ENCODE measurements at regions not wholly inside any gene's neighbourhood (a gene's known extent, or its start where the extent isn't known, plus 50 kb on each side); places are given as distances from the start of the nearest gene placed in this dataset.
"Not testable (repeated sequence)": the region's sequence is repeated elsewhere in the genome, so short reads cannot be mapped to it uniquely, and the experiment has no call there.

DNA sequence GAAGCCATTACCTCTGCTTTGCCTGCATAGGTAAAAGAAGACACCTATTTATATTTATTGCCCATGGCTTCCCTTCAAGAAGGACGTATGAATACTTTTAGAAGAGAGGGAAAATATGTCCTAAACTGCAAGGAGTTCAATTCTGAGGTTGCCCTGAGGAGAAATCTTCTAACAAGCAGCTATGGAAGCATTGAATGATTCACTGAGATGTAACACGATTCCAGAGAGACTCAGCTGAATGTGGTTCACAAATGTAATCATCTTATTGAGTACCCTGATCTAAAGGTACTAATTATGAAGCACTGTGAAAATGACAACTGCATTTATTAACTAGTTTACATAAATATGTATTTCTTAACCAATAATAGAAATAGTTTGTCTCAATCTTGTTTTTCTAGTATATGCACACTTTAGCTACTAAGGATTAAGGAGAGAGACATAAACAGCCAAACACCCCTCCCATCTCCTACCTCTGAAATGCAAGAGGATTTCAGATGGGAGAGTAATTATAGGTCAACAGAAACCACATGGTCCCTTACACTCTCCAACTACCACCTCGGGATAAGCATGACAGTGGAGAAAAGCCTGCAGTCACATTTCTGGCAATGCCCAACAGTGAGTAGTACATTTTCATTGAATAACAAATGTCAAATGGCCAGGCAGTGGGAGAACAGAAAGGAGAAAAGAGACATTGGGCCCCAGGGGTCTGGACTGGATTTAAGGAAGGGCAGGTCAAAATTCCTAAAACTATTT is 506.2 kb upstream of the IL12A start:
- no peak for DNase-seq

DNA sequence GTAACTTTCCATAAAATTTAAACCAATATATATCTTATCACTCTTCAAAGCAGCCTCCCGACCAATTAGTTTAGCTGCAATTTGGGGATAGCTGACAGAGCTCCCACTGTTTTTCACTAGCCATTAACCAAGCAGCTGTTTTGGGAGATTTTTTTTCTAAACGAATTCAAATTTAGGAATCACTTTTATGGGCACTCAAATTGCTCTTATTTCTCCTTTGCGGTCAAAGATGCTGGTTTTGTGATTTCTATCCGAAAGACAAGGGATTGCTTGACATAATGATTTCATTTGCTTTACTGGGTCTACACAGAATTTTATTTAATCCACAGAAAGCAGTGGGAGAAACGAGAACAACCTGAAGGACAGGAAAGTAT is 505.7 kb upstream of the IL12A start:
- DNase-seq = no peak

DNA sequence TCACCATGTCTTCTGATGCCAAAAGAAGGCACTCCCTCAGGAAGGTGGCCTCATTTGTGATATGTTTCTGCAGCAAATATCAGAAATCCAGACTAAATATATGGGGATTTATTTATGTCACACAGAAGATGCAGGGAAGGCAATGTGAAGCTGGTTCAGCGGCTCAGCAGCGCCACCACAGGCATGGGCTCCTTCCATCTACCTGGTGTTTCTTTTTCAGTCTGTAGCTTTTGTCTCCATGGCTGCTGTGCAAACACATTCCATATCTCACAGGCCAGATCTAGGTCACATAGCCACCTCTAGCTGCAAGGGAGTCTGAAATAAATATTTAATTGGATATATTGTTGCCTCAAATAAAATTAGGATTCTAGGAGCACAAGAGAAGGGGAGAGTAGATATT is 502.1 kb upstream of the IL12A start:
- no peak for DNase-seq

DNA sequence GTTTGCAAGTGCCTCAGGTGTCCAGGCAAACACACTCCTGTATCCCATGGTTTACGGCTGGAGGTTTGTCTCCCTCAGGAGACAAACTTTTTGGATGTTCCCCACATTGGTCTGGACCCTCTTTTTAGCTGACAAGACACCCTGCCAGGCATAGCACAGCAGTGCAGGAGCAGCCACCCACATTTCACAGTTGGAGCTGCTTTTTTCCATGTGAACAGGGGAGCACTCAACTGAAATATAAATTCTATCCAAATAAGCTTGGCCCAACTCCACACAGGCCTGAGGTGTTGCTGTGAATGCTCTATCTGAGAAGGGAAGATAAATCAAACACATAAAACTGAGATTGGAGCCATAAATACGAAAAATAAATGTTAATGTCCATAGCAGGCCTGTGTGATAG is 501.3 kb upstream of the IL12A start:
- no peak for DNase-seq

DNA sequence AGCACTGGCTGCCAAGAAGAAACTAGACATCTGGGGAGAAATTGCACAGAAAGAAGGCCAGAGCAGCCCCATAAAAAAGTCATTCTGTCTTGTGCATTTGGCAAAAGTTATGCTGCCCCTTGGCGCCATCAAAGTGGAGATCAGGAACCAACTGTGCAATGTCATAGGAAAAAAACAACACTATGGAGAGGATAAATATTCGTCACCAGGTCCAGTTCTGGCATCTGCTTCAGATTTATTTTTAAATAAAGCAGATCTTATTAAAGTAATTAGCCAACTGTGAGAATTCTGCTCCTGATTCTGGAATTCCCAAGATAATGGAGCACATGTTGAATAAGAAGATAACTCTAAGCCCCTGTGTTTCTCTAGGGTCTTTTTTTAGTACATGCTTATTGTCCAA is 500.0 kb upstream of the IL12A start:
- DNase-seq = no peak

DNA sequence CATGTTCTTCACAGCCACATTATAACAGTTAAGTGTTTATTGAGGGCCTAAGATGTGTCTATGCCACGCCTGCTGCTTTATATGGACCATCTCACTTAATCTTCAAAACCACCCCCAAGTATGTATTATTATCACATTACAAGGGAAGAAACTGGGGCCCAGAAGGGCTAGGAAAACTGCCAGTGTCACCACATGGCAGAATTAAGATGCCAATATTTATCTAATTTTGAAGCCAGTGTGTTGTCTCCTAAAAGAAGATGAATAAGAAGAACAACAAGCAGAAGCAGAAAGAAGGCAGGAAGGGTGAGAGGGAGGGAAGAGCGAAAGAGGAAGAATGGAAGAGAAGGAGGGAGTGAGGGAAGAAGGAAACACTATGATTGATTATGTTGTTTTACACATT is 491.3 kb upstream of the IL12A start:
- no peak for DNase-seq

DNA sequence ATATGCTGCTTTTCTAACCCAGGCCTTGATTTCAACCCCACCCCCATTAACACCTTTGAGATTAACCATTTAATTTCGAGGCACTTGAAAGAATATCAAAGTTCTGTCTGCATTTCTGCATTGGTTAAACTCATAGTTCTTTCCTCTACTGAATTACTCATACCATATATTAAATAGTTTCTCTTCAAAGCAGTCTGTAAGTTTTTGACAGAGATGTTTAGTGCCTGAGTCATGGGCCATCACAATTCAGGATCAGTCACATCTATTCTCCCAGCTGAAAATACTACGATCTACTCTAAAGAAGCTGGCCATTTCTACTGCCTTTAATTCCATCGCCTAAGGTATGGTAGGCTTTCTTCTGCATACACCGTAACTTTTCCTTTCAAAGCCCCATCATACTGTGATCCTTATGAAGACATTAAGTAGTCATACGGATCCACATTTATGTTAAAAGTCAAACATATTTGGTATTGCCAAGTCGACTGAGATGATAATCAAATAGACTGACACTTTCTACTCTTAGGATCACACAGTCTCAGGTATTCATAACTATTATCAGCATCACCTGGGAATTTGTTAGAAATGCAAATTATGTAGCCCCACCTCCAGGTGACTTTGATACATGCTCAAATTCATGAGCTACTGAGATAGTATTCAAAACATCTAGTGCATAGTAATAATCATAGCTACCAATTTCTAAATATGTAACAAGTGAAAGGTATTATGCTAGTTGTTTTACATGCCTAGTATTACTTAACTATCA is 489.4 kb upstream of the IL12A start:
- no peak for DNase-seq

DNA sequence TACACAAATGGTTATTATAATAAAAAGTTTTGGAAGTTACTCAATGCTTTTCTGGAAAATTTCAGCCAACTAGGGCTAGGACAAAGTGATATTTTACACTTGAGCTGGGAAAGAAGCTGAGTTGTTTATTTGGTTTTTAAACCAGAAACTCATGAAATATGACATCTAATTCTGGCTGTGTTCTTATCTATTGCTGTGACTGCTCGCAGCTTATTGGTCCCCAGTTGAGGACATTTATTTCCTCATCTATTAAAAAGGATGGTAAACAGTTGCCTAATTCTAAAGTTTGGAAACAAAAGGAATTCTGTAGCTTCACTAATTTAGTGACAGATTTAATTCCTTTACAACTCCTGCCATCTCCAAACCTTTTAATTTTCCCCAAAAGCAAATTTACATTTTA is 487.6 kb upstream of the IL12A start:
- no peak for DNase-seq

DNA sequence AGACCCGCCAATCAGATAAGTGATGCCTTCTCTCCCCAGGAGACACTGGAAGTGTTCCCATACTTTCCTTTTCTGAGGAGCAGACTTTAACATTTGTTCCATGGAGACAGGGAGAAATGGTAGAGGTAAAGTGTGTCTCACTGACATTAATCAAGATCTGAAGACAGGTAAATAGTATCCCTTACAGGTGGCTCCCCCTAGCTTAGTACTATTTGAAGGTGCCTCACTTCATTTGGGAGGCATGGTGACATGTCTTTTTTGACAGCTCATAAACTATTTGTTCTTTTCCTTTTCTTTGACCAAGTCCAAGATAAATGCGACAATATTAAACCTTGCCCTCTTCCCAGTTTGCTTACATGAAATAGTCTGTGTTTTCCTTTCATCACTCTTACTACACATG is 485.6 kb upstream of the IL12A start:
- no peak for DNase-seq

DNA sequence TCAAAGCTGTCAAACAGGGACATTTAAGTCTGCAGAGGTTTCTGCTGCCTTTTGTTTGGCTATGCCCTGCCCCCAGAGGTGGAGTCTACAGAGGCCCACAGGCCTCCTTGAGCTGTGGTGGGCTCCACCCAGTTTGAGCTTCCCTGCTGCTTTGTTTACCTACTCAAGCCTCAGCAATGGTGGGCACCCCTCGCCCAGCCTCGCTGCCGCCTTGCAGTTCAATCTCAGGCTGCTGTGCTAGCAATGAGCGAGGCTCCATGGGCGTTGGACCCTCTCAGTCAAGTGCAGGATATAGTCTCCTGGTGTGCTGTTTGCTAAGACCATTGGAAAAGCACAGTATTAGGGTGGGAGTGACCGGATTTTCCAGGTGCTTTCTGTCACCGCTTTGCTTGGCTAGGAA is 477.6 kb upstream of the IL12A start:
- not testable (repeated sequence) for DNase-seq

DNA sequence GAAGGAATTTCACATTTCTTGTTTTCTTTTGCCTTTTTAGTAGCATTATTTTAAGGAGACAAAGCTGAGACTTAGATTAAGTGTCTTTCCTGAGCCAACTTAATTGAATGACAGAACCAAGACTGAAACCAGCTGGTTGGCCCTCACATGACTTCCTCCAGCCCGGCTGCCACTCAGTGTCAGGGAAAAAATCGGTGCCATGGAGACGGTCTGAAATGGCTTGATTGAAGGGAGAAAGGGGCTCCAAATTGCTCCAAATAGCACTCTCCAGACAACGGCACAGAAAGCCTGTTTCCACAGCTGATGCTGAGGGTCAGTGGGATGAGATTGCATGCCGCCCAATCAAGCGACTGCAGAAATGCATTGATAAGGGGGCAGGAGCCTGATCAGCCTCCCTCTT is 475.2 kb upstream of the IL12A start:
- DNase-seq = no peak

DNA sequence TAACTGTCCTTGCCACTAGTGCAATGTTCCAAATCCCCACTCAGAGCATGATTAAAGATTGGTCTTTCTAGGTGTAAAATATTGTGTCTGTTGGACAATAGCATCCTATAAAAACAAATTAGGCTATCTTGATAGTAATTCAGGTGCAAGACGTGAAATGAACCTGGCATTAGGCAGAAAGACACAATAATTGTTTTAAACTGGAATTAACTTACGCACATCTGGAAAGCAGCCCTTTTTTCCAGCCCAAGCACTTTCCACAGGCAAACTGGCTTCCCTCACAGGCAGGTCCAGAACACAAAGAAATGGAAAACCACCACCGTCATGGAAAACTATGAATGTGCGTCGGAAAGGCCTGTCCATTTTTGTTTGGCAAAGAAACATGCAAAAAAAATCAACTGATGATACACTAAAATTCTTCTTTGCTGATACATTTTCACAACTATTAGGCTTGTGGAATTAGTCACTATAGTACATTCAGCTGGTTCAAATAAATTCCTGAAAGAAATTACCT is 474.7 kb upstream of the IL12A start:
- no peak for DNase-seq

DNA sequence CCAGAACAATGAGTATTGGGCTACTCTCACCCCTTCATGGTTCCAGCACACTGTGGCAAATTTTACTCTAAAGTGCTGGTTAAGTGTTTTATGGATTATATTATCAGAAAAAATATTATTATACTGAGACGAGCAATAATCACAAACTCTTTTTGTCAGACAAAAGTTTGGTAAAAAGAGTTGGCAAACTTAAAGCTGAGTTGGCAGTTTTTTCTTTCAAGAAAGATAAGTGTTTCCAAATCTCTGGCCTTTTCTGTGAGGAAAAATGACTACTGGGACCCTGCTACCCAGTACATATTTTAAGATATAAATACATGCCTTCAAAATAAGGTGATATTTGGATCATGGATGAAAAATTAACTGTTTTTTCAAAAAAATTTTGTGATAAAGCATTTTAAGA is 471.5 kb upstream of the IL12A start:
- DNase-seq = no peak

DNA sequence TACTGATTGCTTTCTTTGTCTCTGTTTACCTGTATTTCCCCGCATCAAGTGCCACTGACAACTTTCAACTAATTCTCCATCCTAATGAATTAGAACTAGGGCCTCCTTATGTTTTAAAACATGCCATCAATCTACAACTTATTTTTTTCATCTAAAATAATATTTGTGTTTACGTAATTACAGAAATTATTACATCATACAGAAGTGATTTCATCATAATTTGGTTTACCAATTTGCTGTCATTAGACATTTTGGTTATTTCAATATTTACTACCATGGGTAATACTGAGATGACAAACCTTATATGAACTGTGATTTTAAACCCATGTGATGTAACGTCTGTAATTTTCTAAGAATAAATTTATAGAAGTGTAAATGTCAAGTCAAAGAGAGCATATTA is 468.0 kb upstream of the IL12A start:
- DNase-seq = no peak

DNA sequence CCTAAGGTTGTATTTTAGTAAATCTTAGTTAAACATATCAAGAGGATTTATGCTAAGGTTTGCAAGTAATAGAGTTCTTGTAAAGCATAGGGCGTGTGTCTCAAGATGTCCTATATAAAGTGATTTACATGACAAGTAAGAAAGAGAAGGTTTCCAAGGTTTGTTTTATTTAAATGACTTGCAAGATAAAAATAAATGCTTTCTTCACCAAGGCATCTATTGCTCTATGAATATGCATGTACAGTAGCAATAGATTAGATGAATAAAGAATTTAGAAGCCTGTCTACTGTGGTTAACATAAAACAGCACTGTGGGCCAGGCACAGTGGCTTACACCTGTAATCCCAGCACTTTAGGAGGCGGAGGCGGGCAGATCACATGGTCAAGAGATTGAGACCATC is 466.4 kb upstream of the IL12A start:
- DNase-seq = no peak

DNA sequence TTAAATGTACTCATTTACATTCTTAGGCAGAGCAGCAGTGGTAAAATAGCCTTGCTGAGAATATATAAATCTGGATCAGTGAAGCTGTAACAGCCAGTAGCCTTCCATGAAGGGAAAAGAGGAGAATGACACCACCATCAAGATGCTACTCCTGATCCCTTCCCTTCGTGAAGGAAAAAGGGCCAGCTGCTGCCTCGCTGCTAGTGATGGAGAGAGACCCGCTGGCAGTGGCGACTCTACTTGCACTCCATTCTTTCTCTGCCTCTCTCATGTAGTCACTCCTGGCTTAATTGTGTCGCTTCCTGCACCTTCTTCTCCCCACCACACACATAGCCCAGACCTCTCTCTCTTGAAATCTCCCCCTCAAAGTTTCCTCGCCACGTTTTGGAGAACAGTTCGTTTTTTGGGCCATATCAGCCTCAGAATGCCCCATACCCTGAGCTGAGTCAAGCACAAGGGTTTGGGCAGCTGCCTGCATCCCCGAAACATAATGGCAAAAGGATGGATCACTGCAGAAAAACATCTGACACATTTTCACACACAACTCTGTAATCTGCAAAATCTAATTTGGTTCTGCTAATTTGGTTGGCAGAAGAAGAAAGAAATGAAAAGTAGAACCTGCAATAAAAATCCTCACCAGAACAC is 460.3 kb upstream of the IL12A start:
- DNase-seq = no peak

DNA sequence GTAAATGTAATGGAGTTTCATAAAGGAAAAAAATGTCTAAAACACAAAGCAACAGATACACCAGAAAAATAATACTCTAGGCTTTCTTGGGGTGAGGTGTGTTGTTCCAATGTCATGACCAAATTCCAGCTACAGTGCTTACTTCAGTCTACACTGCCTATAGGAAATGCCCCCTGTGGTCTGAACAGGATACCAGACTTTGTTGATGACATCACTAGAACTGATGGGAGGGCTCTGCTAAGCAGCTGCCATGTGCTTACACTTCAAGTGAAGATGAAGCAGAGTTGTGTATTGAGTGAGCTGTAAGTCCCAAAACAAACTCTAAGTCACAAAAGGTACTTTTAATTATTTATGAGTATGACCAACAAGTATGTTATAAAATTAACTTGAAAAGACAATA is 456.1 kb upstream of the IL12A start:
- DNase-seq = no peak

DNA sequence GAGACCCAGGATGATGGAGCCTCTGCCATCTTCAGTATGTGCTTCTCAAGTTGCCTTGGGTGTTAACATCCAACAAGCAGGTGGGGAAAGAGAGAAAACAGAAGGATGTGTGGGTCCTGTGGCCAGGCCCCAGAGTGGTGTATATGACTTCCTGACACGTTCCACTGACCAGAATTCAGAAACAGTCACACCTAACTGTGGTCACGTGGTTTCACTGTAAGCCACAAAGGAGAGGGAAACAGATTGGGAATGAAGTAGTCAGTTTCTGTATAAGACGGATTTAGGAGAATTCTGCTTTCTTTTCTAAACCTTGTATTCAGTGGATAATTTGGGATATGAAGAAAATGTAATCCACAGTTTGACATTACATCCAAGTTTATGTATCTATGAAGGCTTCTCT is 454.1 kb upstream of the IL12A start:
- DNase-seq = no peak

DNA sequence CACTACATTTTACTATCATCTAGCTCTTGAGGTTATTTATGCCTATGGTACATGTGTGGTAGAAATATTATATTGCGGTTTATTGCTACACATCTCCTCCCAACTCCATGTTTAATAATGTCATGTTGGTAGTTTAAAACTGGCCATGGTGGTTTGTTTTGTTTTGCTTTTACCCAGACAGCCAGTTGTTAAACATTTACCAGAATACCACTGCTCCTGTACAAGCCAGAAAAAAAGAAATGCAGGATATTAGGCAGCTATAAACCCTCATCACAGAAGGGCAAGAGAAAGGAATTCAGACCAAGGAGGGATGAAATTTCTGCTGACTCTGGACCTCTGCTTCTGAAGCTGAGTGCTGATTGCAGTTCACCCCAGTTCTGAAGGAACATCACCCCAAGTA is 451.8 kb upstream of the IL12A start:
- DNase-seq = no peak

DNA sequence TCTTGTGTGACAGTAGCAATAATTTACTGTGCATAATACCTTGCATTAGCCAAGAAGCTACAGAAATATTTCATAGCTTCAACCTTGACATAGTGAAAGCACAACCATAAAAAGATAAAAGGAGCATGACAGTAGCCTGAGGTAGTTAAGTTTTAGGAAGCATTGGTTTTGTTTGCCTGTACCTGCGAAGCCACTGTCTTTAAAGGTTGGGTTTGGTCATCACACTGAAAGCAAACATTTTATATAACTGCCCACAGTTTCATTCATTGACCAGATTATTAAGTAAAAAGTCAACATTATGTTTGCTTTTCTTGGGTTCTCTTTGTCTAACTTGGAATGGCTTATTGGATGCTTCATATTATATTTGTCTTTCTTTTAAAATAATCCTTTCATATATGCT is 450.1 kb upstream of the IL12A start:
- DNase-seq = no peak

DNA sequence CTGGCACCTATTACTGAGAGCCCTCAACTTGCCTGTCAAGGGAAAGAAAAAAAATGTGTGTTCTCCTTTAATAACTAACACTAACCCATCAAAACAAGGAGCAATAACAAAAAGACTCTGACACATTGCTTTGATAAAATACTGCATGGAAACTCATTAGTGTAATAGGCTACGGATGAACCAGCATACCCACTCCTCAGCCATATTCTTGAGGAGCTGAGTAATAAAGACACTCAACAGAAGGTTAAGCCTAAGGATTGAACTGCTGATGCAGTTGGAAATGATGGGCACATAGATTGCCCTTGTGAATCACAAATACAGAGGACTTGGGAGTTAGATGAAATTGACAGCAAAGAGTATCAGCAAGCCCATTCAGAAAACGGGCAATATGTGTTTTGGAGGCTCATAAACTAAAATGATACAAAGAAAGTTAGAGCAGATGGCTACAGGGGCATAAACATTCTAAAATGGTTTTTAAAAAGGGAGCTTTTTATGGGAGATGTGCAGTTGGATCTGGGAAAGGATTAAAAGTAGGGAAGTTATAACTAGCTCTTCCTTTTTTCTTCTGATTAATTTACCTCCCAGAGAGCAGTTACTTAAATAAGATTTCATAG is 447.6 kb upstream of the IL12A start:
- DNase-seq = no peak

DNA sequence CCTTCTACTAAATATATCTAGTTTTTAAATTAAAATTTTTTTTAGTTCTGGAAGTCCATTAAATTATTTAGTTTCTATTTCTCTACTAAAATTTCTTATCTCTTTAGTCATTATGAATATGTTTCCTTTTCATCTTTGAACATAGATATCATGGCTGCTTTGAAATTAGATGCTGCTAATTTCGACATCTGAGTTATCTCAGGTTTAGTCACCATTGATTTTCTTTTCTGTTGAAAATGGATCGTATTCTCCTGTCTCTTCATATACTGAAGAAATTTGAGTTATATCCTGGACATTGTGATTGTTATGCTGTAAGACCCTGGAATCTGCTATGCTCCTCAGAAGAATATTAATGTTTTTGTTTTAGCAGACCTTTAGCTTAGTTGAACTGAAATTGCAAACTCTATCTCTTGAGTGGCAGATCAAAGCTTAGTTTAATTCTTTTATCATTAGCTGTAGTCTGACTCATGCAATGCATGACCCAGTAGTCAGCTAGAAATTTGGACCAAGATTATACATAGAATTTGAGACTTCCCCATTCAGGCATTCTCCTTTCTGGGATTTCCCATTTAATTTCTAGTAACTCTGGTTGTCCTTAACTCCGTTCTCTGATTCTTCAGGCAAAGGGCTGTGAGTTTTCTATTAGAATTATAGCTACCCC is 439.8 kb upstream of the IL12A start:
- no peak for DNase-seq

DNA sequence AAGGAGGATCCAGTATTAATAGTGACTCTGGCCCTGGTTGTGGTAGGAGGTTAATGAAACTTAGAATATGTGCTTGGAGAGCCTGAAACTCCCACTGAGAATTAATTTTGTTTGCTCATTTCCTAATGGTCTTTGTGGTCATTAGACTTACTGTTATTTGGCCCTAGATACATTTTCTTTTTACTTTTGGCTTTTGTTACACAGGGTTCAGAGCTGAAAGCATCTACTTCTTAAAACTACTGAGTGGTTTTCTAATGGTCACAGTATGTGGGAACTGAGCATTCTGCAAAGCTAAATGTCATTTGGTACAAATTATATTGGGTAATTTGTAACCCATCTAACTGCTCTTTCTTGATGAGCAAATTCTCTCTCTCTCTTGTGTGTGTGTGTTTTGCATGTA is 433.4 kb upstream of the IL12A start:
- DNase-seq = no peak

Measured in T-helper 1 cell (primary cell).